HG03045 (cell line): ENCODE measurements at regions not wholly inside any gene's neighbourhood (a gene's known extent, or its start where the extent isn't known, plus 50 kb on each side); places are given as distances from the start of the nearest gene placed in this dataset.

Experiments used
- ATAC-seq: cut with Tn5 transposase; IDR thresholded peaks from one replicate; pipeline ENCODE4 v1.9.1; 2021; ENCODE audit warnings: mild to moderate bottlenecking, moderate library complexity; ENCODE audit not compliant: unreplicated experiment

- no peak for ATAC-seq
Observed at GRCh38 chr13:69450245-69450644, 657.4 kb upstream of the ATXN8OS start.

GRCh38 chr13:69425235-69425634, 682.4 kb upstream of the ATXN8OS start:
- no peak for ATAC-seq

- no peak for ATAC-seq
Observed at GRCh38 chr13:69423844-69424243, 683.8 kb upstream of the ATXN8OS start.

GRCh38 chr13:69418319-69418718, 689.3 kb upstream of the ATXN8OS start:
- no peak for ATAC-seq

GRCh38 chr13:69410761-69411160, 696.9 kb upstream of the ATXN8OS start:
- ATAC-seq: no peak

GRCh38 chr13:69391756-69392155, 715.9 kb upstream of the ATXN8OS start:
- ATAC-seq: no peak

GRCh38 chr13:69389899-69390298, 717.7 kb upstream of the ATXN8OS start:
- ATAC-seq: no peak

- no peak for ATAC-seq
Observed at GRCh38 chr13:69373747-69374425, 733.7 kb upstream of the ATXN8OS start.

GRCh38 chr13:69363360-69363759, 744.3 kb upstream of the ATXN8OS start:
- no peak for ATAC-seq

- no peak for ATAC-seq
Observed at GRCh38 chr13:69331245-69331644, 776.4 kb upstream of the ATXN8OS start.

- ATAC-seq: no peak
Observed at GRCh38 chr13:69324090-69324886, 783.3 kb upstream of the ATXN8OS start.

- ATAC-seq: no peak
Observed at GRCh38 chr13:69319656-69320055, 788.0 kb upstream of the ATXN8OS start.

- ATAC-seq: no peak
Observed at GRCh38 chr13:69315039-69315438, 792.6 kb upstream of the ATXN8OS start.

- no peak for ATAC-seq
Observed at GRCh38 chr13:69306766-69307165, 800.9 kb upstream of the ATXN8OS start.

- ATAC-seq: no peak
Observed at GRCh38 chr13:69300131-69300530, 807.5 kb upstream of the ATXN8OS start.

- ATAC-seq: no peak
Observed at GRCh38 chr13:69296130-69296529, 811.5 kb upstream of the ATXN8OS start.

GRCh38 chr13:69292789-69293425, 814.7 kb upstream of the ATXN8OS start:
- no peak for ATAC-seq

- ATAC-seq: no peak
Observed at GRCh38 chr13:69291292-69291906, 816.2 kb upstream of the ATXN8OS start.

- ATAC-seq: no peak
Observed at GRCh38 chr13:69288026-69288425, 819.6 kb upstream of the ATXN8OS start.

- ATAC-seq: no peak
Observed at GRCh38 chr13:69287050-69287698, 820.5 kb upstream of the ATXN8OS start.

GRCh38 chr13:69283837-69284236, 823.8 kb upstream of the ATXN8OS start:
- no peak for ATAC-seq
